Bronchial epithelial cell (primary cell): ENCODE measurements at regions not wholly inside any gene's neighbourhood (a gene's known extent, or its start where the extent isn't known, plus 50 kb on each side); places are given as distances from the start of the nearest gene placed in this dataset.

Source experiments
- DNase-seq: peaks from one replicate; pipeline ENCODE4 v3.0.0-alpha.2; 2010; ENCODE audit warnings: low read depth
- FAIRE-seq: peaks from 2 replicates; lab custom pipeline; 2011; peaks lifted over from hg19 to GRCh38; lab: Jason Lieb, UNC
- H3K27me3 ChIP-seq: 2 replicates; pipeline ENCODE4 v1.5.1; 2011; ENCODE audit warnings: low read length; ENCODE audit not compliant: control insufficient read depth, insufficient read depth
- H3K36me3 ChIP-seq: 2 replicates; pipeline ENCODE4 v1.5.1; 2011; ENCODE audit warnings: low read length; ENCODE audit not compliant: control insufficient read depth, insufficient read depth
- H3K4me3 ChIP-seq: 2 replicates; pipeline ENCODE4 v1.5.1; 2011; ENCODE audit warnings: mild to moderate bottlenecking, low read depth, low read length, control low read depth
- CTCF ChIP-seq: IDR thresholded peaks from 2 replicates; pipeline ENCODE4 v1.5.1; 2011; ENCODE audit warnings: mild to moderate bottlenecking, moderate library complexity, low read length, control low read depth, inconsistent platforms; ENCODE audit not compliant: insufficient read depth, severe bottlenecking

- FAIRE-seq: no peak
- no peak overlapping the region for H3K4me3 ChIP-seq
- DNase-seq: no peak
- no peaks in the 10 kb centered on the region for H3K27me3 ChIP-seq
- H3K36me3 ChIP-seq: no peaks in the 10 kb centered on the region
- TF ChIP-seq CTCF: no peak
Observed at GRCh38 chr9:26399556-26399955, 493.0 kb downstream of the CAAP1 start.

GRCh38 chr9:26394025-26394424, 498.6 kb downstream of the CAAP1 start:
- DNase-seq (no peak), FAIRE-seq (no peak)
- TF ChIP-seq CTCF: no peak
- Histone ChIP-seq H3K36me3 (no peaks in the 10 kb centered on the region), H3K4me3 (no peak overlapping the region), H3K27me3 (no peaks in the 10 kb centered on the region)

- no peak for TF ChIP-seq CTCF
- DNase-seq (no peak), FAIRE-seq (no peak)
- H3K4me3 ChIP-seq: no peak overlapping the region
- no peaks in the 10 kb centered on the region for H3K27me3 ChIP-seq
- H3K36me3 ChIP-seq: no peaks in the 10 kb centered on the region
Observed at GRCh38 chr9:26392639-26393038, 500.0 kb downstream of the CAAP1 start.

GRCh38 chr9:26391036-26391435, 501.6 kb downstream of the CAAP1 start:
- no peaks in the 10 kb centered on the region for H3K27me3 ChIP-seq
- no peak for TF ChIP-seq CTCF
- DNase-seq (no peak), FAIRE-seq (no peak)
- no peaks in the 10 kb centered on the region for H3K36me3 ChIP-seq
- H3K4me3 ChIP-seq: no peak overlapping the region

- Histone ChIP-seq H3K36me3 (no peaks in the 10 kb centered on the region), H3K27me3 (no peaks in the 10 kb centered on the region), H3K4me3 (no peak overlapping the region)
- peak; percentile 15 for DNase-seq
- no peak for FAIRE-seq
- TF ChIP-seq CTCF: no peak
Observed at GRCh38 chr9:26375448-26375847, 517.2 kb downstream of the CAAP1 start.

- DNase-seq (no peak), FAIRE-seq (no peak)
- TF ChIP-seq CTCF: no peak
- no peak overlapping the region for H3K4me3 ChIP-seq
- H3K36me3 ChIP-seq: no peaks in the 10 kb centered on the region
- H3K27me3 ChIP-seq: no peaks in the 10 kb centered on the region
Observed at GRCh38 chr9:26373616-26374015, 519.0 kb downstream of the CAAP1 start.
